IMR-90 (cell line): ENCODE measurements at regions not wholly inside any gene's neighbourhood (a gene's known extent, or its start where the extent isn't known, plus 50 kb on each side); places are given as distances from the start of the nearest gene placed in this dataset.

Source experiments
- MAZ ChIP-seq: IDR thresholded peaks from 2 replicates; pipeline ENCODE4 v1.6.1; 2012; ENCODE audit warnings: low read depth, mild to moderate bottlenecking, low read length, improper control_type of control experiment, moderate library complexity, borderline replicate concordance
- POLR2A ChIP-seq: IDR thresholded peaks from 2 replicates; pipeline ENCODE4 v1.6.1; 2012; ENCODE audit warnings: mild to moderate bottlenecking, low read depth, low read length
- TF ChIP-seq, protein P1 (sequence below): conservative IDR thresholded peaks from 2 replicates; pipeline ENCODE4 v1.5.1; 2012; ENCODE audit warnings: mild to moderate bottlenecking, low read depth, low read length, improper control_type of control experiment

DNA sequence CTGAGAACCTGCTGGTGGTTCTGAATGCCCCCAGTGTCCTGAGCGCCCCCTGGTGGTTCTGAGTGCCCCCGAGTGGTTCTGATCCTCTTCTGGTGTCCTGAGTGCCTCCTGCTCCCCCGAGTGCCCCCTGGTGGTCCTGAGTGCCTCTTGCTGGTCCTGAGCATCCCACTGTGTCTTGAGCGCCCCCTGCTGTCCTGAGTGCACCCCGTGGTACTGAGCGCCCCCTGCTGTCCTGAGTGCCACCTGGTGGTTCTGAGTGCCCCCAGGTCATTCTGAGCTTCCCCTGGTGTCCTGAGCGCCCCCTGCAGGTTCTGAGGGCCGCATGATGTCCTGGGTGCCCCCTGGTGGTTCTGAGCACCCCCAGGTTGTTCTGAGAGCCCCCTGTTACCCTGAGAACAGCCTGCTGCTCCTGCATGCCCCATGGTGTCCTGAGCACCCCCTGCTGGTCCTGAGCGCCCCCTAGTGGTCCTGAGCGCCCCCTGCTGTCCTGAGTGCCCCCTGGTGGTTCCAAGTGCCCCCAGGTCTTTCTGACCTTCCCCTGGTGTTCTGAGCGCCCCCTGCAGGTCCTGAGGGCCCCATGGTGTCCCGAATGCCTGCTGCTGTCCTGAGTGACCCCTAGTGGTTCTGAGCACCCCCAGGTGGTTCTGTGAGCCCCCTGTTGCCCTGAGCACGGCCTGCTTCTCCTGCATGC, 1165.4 kb downstream of the TMEM121 start:
- TF ChIP-seq POLR2A (no peak), MAZ (no peak)
- TF ChIP-seq, protein P1, sequence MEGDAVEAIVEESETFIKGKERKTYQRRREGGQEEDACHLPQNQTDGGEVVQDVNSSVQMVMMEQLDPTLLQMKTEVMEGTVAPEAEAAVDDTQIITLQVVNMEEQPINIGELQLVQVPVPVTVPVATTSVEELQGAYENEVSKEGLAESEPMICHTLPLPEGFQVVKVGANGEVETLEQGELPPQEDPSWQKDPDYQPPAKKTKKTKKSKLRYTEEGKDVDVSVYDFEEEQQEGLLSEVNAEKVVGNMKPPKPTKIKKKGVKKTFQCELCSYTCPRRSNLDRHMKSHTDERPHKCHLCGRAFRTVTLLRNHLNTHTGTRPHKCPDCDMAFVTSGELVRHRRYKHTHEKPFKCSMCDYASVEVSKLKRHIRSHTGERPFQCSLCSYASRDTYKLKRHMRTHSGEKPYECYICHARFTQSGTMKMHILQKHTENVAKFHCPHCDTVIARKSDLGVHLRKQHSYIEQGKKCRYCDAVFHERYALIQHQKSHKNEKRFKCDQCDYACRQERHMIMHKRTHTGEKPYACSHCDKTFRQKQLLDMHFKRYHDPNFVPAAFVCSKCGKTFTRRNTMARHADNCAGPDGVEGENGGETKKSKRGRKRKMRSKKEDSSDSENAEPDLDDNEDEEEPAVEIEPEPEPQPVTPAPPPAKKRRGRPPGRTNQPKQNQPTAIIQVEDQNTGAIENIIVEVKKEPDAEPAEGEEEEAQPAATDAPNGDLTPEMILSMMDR, result 0 out of 2 replicates have a peak, but pooled peaks have one; percentile 1
